A673 (cell line): ENCODE measurements at regions not wholly inside any gene's neighbourhood (a gene's known extent, or its start where the extent isn't known, plus 50 kb on each side); places are given as distances from the start of the nearest gene placed in this dataset.

Source experiments
- BruUV-seq: library from RNA; stranded (reverse); fragments of 400-500 nt; replicated peaks from 2 replicates; lab custom pipeline; 2021; lab: Mats Ljungman, UMichigan
- CTCF ChIA-PET: fragments of 300-600 bp; sonication (Branson Sonifier 250); formaldehyde crosslinking; loops from one replicate; lab custom pipeline; 2022; ENCODE audit warnings: antibody characterized with exemption; lab: Charles Lee
- POLR2A ChIA-PET: fragments of 300-600 bp; sonication (Branson Sonifier 250); formaldehyde crosslinking; loops from one replicate; lab custom pipeline; 2022; ENCODE audit warnings: antibody characterized with exemption; ENCODE audit not compliant: low non-redundant PET; lab: Charles Lee
- DNase-seq: peaks from one replicate; pipeline ENCODE4 v3.0.0-alpha.2; 2015; ENCODE audit warnings: low spot score
- H3K27ac ChIP-seq: fragments of 200-600 bp; sonication (generic); 2 replicates; pipeline ENCODE4 v1.5.1; 2016; ENCODE audit warnings: mixed run types, low read depth, mild to moderate bottlenecking, mixed read lengths, antibody characterized with exemption, low read length; ENCODE audit not compliant: poor library complexity, severe bottlenecking
- H3K27me3 ChIP-seq: fragments of 200-600 bp; sonication (generic); replicated peaks from 2 replicates; pipeline ENCODE4 v1.6.1; 2017; ENCODE audit warnings: mixed run types, low read depth, mild to moderate bottlenecking, mixed read lengths, antibody characterized with exemption, low read length; ENCODE audit not compliant: insufficient read depth, poor library complexity
- H3K36me3 ChIP-seq: fragments of 200-600 bp; sonication (generic); 2 replicates; pipeline ENCODE4 v1.6.1; 2016; ENCODE audit warnings: mixed run types, mild to moderate bottlenecking, mixed read lengths, antibody characterized with exemption, low read length; ENCODE audit not compliant: insufficient read depth, poor library complexity, severe bottlenecking
- H3K4me1 ChIP-seq: fragments of 200-600 bp; sonication (generic); 2 replicates; pipeline ENCODE4 v1.6.1; 2017; ENCODE audit warnings: mixed run types, mild to moderate bottlenecking, mixed read lengths, antibody characterized with exemption, low read length; ENCODE audit not compliant: insufficient read depth, poor library complexity, severe bottlenecking
- H3K4me3 ChIP-seq: fragments of 200-600 bp; sonication (generic); 2 replicates; pipeline ENCODE4 v1.5.1; 2016; ENCODE audit warnings: low read depth, mixed run types, mild to moderate bottlenecking, mixed read lengths, low read length; ENCODE audit not compliant: poor library complexity, severe bottlenecking
- H3K9me3 ChIP-seq: fragments of 200-600 bp; sonication (generic); 2 replicates; pipeline ENCODE4 v1.6.1; 2016; ENCODE audit warnings: mixed run types, low read depth, mild to moderate bottlenecking, mixed read lengths, antibody characterized with exemption, low read length; ENCODE audit not compliant: poor library complexity, severe bottlenecking
- CTCF ChIP-seq: fragments of 300-800, 200-600 bp; sonication (generic); conservative IDR thresholded peaks from 2 replicates; pipeline ENCODE4 v1.5.1; 2017; ENCODE audit warnings: low read depth, mild to moderate bottlenecking, antibody characterized with exemption, low read length, moderate library complexity, mixed read lengths
- EZH2 ChIP-seq: fragments of 200-600 bp; sonication (generic); IDR thresholded peaks from 2 replicates; pipeline ENCODE4 v1.6.1; 2017; ENCODE audit warnings: borderline replicate concordance, low read depth, mild to moderate bottlenecking, mixed read lengths, antibody characterized with exemption, low read length; ENCODE audit not compliant: poor library complexity, severe bottlenecking
- intact Hi-C: fragments of 100-400 bp; cut with micrococcal nuclease; formaldehyde crosslinking; loops from one replicate; pipeline ENCODE4 v1.10.0; 2022; ENCODE audit not compliant: unreplicated experiment

- H3K4me3 ChIP-seq, result no peak overlapping the region
These were observed 65.2 kb upstream of the UBE2E1 start for GRCh38 chr3:23740517-23740965.

GRCh38 chr3:23741036-23741706 is 64.6 kb upstream of the UBE2E1 start:
- DNase-seq, result no peak
- POLR2A ChIA-PET, result no interaction called here

More at GRCh38 chr3:23740517-23740965, 65.2 kb upstream of the UBE2E1 start:
- no TSS peak for BruUV-seq
- Histone ChIP-seq H3K36me3 (no peaks in the 10 kb centered on the region), H3K27ac (no peak overlapping the region), H3K27me3 (no peaks in the 10 kb centered on the region), H3K9me3 (no peaks in the 10 kb centered on the region), H3K4me1 (peaks cover 6% of the 10 kb centered on the region)
- intact Hi-C loops, result no loop called here
- TF ChIP-seq EZH2 (no peak), CTCF (no peak)
- ChIA-PET CTCF (no interaction called here), POLR2A (no interaction called here)
- DNase-seq, result no peak

GRCh38 chr3:23743141-23743784 is 62.5 kb upstream of the UBE2E1 start:
- intact Hi-C loops, result no loop called here
- Histone ChIP-seq H3K9me3 (no peaks in the 10 kb centered on the region), H3K36me3 (no peaks in the 10 kb centered on the region), H3K4me3 (no peak overlapping the region), H3K27ac (no peak overlapping the region), H3K4me1 (peaks cover 23% of the 10 kb centered on the region), H3K27me3 (no peaks in the 10 kb centered on the region)
- no TSS peak for BruUV-seq
- DNase-seq, result no peak
- TF ChIP-seq CTCF (no peak), EZH2 (no peak)
- POLR2A ChIA-PET, result no interaction called here
- CTCF ChIA-PET, result no interaction called here

More at GRCh38 chr3:23741036-23741706, 64.6 kb upstream of the UBE2E1 start:
- BruUV-seq, result no TSS peak
- intact Hi-C loops, result no loop called here
- no peaks in the 10 kb centered on the region for H3K36me3 ChIP-seq
- H3K9me3 ChIP-seq, result no peaks in the 10 kb centered on the region
- no peaks in the 10 kb centered on the region for H3K27me3 ChIP-seq
- no peak overlapping the region for H3K4me3 ChIP-seq
- CTCF ChIA-PET, result no interaction called here
- H3K4me1 ChIP-seq, result peaks cover 3% of the 10 kb centered on the region
- H3K27ac ChIP-seq, result no peak overlapping the region
- no peak for TF ChIP-seq EZH2
- TF ChIP-seq CTCF, result no peak
